ENCODE measurements at regions not wholly inside any gene's neighbourhood (a gene's known extent, or its start where the extent isn't known, plus 50 kb on each side); places are given as distances from the start of the nearest gene placed in this dataset.

- CTCF ChIA-PET = no interaction called here
- H3K9me3 Mint-ChIP-seq (ENCODE audit: low read depth, unreplicated experiment) = no peaks in the 10 kb centered on the region
- no TSS peak for BruUV-seq (replicated peaks)
- no peaks in the 10 kb centered on the region for H3K27me3 Mint-ChIP-seq (ENCODE audit: unreplicated experiment)
- DNase-seq = no peak
- no peak overlapping the region for H3K27ac Mint-ChIP-seq (ENCODE audit: unreplicated experiment)
- no peaks in the 10 kb centered on the region for H3K4me1 Mint-ChIP-seq (ENCODE audit: low read depth, unreplicated experiment)
- no peak overlapping the region for H3K4me3 Mint-ChIP-seq (ENCODE audit: low read depth, unreplicated experiment)
- no peaks in the 10 kb centered on the region for H3K36me3 Mint-ChIP-seq (ENCODE audit: insufficient read depth, unreplicated experiment)
- TF ChIP-seq CTCF (IDR thresholded peaks at IDR 0.05; ENCODE audit: unreplicated experiment) = no peak
- intact Hi-C loops (cut with micrococcal nuclease; ENCODE audit: unreplicated experiment) = no loop called here
Observed at GRCh38 chr2:226605642-226606041, 194.0 kb downstream of the IRS1 start.

- no peak for TF ChIP-seq CTCF (IDR thresholded peaks at IDR 0.05; ENCODE audit: unreplicated experiment)
- Mint-ChIP-seq H3K36me3 (ENCODE audit: insufficient read depth, unreplicated experiment) (no peaks in the 10 kb centered on the region), H3K4me1 (ENCODE audit: low read depth, unreplicated experiment) (no peaks in the 10 kb centered on the region), H3K27ac (ENCODE audit: unreplicated experiment) (no peak overlapping the region), H3K27me3 (ENCODE audit: unreplicated experiment) (no peaks in the 10 kb centered on the region), H3K4me3 (ENCODE audit: low read depth, unreplicated experiment) (no peak overlapping the region), H3K9me3 (ENCODE audit: low read depth, unreplicated experiment) (no peaks in the 10 kb centered on the region)
- CTCF ChIA-PET = no interaction called here
- no peak for DNase-seq
- no TSS peak for BruUV-seq (replicated peaks)
- intact Hi-C loops (cut with micrococcal nuclease; ENCODE audit: unreplicated experiment) = no loop called here
Observed at GRCh38 chr2:226603606-226604005, 196.0 kb downstream of the IRS1 start.

GRCh38 chr2:226601881-226602662 lies 197.5 kb downstream of the IRS1 start:
- no peaks in the 10 kb centered on the region for H3K27me3 Mint-ChIP-seq (ENCODE audit: unreplicated experiment)
- no peaks in the 10 kb centered on the region for H3K4me1 Mint-ChIP-seq (ENCODE audit: low read depth, unreplicated experiment)
- no peak for DNase-seq
- no peaks in the 10 kb centered on the region for H3K9me3 Mint-ChIP-seq (ENCODE audit: low read depth, unreplicated experiment)
- intact Hi-C loops (cut with micrococcal nuclease; ENCODE audit: unreplicated experiment) = no loop called here
- CTCF ChIA-PET = no interaction called here
- no peak overlapping the region for H3K4me3 Mint-ChIP-seq (ENCODE audit: low read depth, unreplicated experiment)
- H3K27ac Mint-ChIP-seq (ENCODE audit: unreplicated experiment) = no peak overlapping the region
- TF ChIP-seq CTCF (IDR thresholded peaks at IDR 0.05; ENCODE audit: unreplicated experiment) = no peak
- H3K36me3 Mint-ChIP-seq (ENCODE audit: insufficient read depth, unreplicated experiment) = no peaks in the 10 kb centered on the region
- BruUV-seq (replicated peaks) = no TSS peak

GRCh38 chr2:226600802-226601201 lies 198.8 kb downstream of the IRS1 start:
- no TSS peak for BruUV-seq (replicated peaks)
- Mint-ChIP-seq H3K27me3 (ENCODE audit: unreplicated experiment) (no peaks in the 10 kb centered on the region), H3K4me1 (ENCODE audit: low read depth, unreplicated experiment) (no peaks in the 10 kb centered on the region), H3K9me3 (ENCODE audit: low read depth, unreplicated experiment) (peaks cover 5% of the 10 kb centered on the region), H3K4me3 (ENCODE audit: low read depth, unreplicated experiment) (no peak overlapping the region), H3K36me3 (ENCODE audit: insufficient read depth, unreplicated experiment) (no peaks in the 10 kb centered on the region), H3K27ac (ENCODE audit: unreplicated experiment) (no peak overlapping the region)
- DNase-seq = no peak
- TF ChIP-seq CTCF (IDR thresholded peaks at IDR 0.05; ENCODE audit: unreplicated experiment) = no peak
- CTCF ChIA-PET = no interaction called here
- intact Hi-C loops (cut with micrococcal nuclease; ENCODE audit: unreplicated experiment) = no loop called here

Measured in Calu3 (cell line).